ENCODE measurements at regions not wholly inside any gene's neighbourhood (a gene's known extent, or its start where the extent isn't known, plus 50 kb on each side); places are given as distances from the start of the nearest gene placed in this dataset.

DNA sequence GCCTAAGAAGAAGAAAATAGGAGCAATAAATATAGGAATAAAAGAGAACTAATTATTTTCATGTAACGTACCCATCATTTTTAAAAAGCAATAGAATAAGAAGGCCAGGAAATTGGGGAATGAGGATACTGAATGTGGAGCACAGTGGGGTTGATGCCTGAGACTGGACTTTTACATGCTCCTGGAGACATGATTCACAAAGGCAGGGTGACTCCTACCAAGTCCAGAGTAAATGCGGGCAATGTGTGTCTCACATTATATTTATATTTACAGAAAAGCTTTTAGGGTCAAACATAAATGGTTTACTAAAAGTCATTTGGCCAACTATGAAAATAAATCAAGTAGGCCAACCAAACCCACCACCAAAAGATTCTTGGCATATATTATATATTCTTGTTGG lies 87.9 kb upstream of the COL5A2 start:
- TF ChIP-seq POLR2A (IDR thresholded peaks at IDR 0.05): no peak
- TF ChIP-seq, protein P1, sequence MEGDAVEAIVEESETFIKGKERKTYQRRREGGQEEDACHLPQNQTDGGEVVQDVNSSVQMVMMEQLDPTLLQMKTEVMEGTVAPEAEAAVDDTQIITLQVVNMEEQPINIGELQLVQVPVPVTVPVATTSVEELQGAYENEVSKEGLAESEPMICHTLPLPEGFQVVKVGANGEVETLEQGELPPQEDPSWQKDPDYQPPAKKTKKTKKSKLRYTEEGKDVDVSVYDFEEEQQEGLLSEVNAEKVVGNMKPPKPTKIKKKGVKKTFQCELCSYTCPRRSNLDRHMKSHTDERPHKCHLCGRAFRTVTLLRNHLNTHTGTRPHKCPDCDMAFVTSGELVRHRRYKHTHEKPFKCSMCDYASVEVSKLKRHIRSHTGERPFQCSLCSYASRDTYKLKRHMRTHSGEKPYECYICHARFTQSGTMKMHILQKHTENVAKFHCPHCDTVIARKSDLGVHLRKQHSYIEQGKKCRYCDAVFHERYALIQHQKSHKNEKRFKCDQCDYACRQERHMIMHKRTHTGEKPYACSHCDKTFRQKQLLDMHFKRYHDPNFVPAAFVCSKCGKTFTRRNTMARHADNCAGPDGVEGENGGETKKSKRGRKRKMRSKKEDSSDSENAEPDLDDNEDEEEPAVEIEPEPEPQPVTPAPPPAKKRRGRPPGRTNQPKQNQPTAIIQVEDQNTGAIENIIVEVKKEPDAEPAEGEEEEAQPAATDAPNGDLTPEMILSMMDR (IDR thresholded peaks at IDR 0.05): no peak
